Activated CD4-positive, alpha-beta T cell treated with anti-CD3 and anti-CD28 coated beads for 36 hours (primary cell): ENCODE measurements at regions not wholly inside any gene's neighbourhood (a gene's known extent, or its start where the extent isn't known, plus 50 kb on each side); places are given as distances from the start of the nearest gene placed in this dataset.

Experiments
- ATAC-seq: fragments of 200-7000 bp; cut with Tn5 transposase; one replicate; pipeline ENCODE4 v1.10.0; 2021; ENCODE audit warnings: mild to moderate bottlenecking, moderate library complexity
- CTCF ChIA-PET: fragments of 350-600 bp; sonication (Branson Sonifier 250); formaldehyde crosslinking; loops from one replicate; lab custom pipeline; 2021; ENCODE audit warnings: antibody characterized with exemption; lab: Charles Lee
- POLR2A ChIA-PET: fragments of 350-600 bp; sonication (Branson Sonifier 250); formaldehyde crosslinking; loops from one replicate; lab custom pipeline; 2021; ENCODE audit warnings: antibody characterized with exemption, inconsistent platforms; lab: Charles Lee
- DNase-seq: peaks from one replicate; pipeline ENCODE4 v3.0.0-alpha.2; 2020
- H3K27ac Mint-ChIP-seq: one replicate; pipeline ENCODE4 v1.8.0; 2021; ENCODE audit warnings: mixed read lengths
- H3K27me3 Mint-ChIP-seq: one replicate; pipeline ENCODE4 v1.8.0; 2021; ENCODE audit warnings: mixed read lengths
- H3K36me3 Mint-ChIP-seq: one replicate; pipeline ENCODE4 v1.8.0; 2021; ENCODE audit warnings: low read depth, mixed read lengths
- H3K4me1 Mint-ChIP-seq: one replicate; pipeline ENCODE4 v1.8.0; 2021; ENCODE audit warnings: mixed read lengths
- H3K4me3 Mint-ChIP-seq: one replicate; pipeline ENCODE4 v1.8.0; 2021; ENCODE audit warnings: mild to moderate bottlenecking, moderate library complexity, mixed read lengths
- H3K9me3 Mint-ChIP-seq: one replicate; pipeline ENCODE4 v1.8.0; 2021; ENCODE audit warnings: low read depth, mixed read lengths
- intact Hi-C, 2 experiments: fragments of 100-400 bp; cut with DNase I in 1 of 2; cut with micrococcal nuclease in 1 of 2; formaldehyde crosslinking; loops; one replicate each; pipeline versions ENCODE4 v1.14.2 to v1.15.1; 2022 to 2024; cut with DNase I, micrococcal nuclease

DNA sequence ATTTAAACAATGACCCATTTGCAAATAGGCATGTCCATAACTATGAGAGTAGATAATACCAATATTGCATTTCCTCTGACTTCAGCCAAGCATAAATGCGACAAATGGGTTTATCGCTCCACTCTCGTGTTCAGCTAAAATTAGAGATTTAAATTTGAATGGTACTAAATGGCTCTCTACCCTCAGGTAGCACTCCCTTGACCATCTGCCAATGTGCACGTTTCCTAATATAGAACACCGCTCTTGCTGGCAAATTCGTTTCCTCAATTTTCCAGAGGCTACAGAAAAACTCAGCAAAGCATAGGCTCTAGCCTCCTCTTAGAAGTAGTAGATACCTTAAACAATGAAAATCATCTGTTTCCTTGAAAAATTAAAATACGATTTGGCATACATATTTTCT is 251.6 kb downstream of the ADGRA3 start:
- CTCF ChIA-PET: no interaction called here
- intact Hi-C loops: no loop called here
- Mint-ChIP-seq H3K9me3 (peaks cover 6% of the 10 kb centered on the region), H3K27me3 (no peaks in the 10 kb centered on the region), H3K36me3 (no peaks in the 10 kb centered on the region), H3K4me3 (no peak overlapping the region), H3K4me1 (no peaks in the 10 kb centered on the region), H3K27ac (no peak overlapping the region)
- POLR2A ChIA-PET: no interaction called here
- DNase-seq: no peak
- ATAC-seq: no peak

DNA sequence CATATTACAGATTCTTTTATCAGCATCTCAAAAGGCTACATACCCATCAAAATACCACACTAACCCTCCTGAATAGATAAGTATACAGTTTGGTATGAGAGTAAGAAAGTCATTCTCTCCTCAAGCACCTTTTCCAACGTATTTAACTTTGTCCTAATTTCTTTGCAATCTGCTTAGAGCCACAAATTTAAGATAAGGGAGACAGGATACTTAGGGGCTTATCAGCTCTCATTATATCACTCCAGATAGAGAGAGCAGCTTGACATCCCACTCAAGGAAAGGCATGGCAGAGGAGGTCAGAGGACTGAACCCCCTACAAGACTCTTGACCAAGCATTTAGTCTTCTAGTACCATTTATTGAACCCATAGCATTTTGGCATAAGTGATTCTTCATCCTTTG is 262.4 kb downstream of the ADGRA3 start:
- Mint-ChIP-seq H3K4me1 (no peaks in the 10 kb centered on the region), H3K36me3 (no peaks in the 10 kb centered on the region), H3K9me3 (no peaks in the 10 kb centered on the region), H3K27ac (no peak overlapping the region), H3K27me3 (no peaks in the 10 kb centered on the region), H3K4me3 (no peak overlapping the region)
- ATAC-seq (no peak), DNase-seq (no peak)
- POLR2A ChIA-PET: no interaction called here
- CTCF ChIA-PET: no interaction called here
- intact Hi-C loops: no loop called here

DNA sequence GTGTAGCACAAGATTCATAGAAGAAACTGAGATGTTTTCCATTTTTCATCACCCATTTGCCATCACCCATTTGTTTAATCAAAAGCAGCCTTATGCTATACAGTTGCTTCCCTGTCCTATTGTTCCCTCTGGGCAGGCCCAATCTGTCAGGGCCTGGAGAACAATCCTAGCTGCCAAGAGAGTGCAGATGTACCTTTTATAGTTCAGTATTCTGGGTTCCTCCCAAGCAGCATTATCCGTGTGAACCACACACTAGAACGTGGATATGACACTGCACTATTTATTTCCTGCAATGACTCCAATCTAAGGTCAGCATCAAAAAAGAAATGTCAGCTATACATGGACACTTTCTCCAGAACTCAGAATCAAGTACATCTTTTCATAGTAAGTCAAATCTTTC is 269.0 kb downstream of the ADGRA3 start:
- ATAC-seq (no peak), DNase-seq (no peak)
- Mint-ChIP-seq H3K27ac (no peak overlapping the region), H3K9me3 (no peaks in the 10 kb centered on the region), H3K4me3 (no peak overlapping the region), H3K27me3 (no peaks in the 10 kb centered on the region), H3K36me3 (no peaks in the 10 kb centered on the region), H3K4me1 (no peaks in the 10 kb centered on the region)
- ChIA-PET POLR2A (no interaction called here), CTCF (no interaction called here)
- intact Hi-C loops: no loop called here

DNA sequence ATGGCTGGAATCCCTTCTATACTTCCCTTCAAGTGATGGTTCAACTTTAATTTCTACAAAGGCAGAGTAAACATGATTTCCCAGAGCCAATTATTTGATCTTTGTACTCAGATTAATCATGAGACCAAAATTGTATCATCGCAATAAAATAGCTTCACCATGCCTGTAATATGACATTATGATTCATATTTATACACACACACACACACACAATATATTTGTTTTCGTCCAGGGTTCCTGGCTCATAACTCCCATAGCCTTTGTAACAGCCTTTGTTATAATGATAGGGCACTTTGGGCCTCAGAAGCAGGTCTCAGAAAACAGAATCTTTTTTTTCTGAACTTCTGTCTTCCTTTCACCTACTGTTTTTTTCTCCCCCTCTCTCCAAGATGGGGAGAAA is 270.6 kb downstream of the ADGRA3 start:
- Mint-ChIP-seq H3K27me3 (no peaks in the 10 kb centered on the region), H3K4me3 (no peak overlapping the region), H3K36me3 (no peaks in the 10 kb centered on the region), H3K9me3 (no peaks in the 10 kb centered on the region), H3K27ac (no peak overlapping the region), H3K4me1 (no peaks in the 10 kb centered on the region)
- DNase-seq: no peak
- no peak for ATAC-seq
- intact Hi-C loops: no loop called here
- ChIA-PET POLR2A (no interaction called here), CTCF (no interaction called here)

GRCh38 chr4:22241415-22241814 is 274.5 kb downstream of the ADGRA3 start:
- Mint-ChIP-seq H3K27me3 (no peaks in the 10 kb centered on the region), H3K9me3 (no peaks in the 10 kb centered on the region), H3K4me3 (no peak overlapping the region), H3K27ac (no peak overlapping the region), H3K4me1 (no peaks in the 10 kb centered on the region), H3K36me3 (no peaks in the 10 kb centered on the region)
- ChIA-PET CTCF (no interaction called here), POLR2A (no interaction called here)
- DNase-seq: no peak
- intact Hi-C loops: no loop called here
- no peak for ATAC-seq

DNA sequence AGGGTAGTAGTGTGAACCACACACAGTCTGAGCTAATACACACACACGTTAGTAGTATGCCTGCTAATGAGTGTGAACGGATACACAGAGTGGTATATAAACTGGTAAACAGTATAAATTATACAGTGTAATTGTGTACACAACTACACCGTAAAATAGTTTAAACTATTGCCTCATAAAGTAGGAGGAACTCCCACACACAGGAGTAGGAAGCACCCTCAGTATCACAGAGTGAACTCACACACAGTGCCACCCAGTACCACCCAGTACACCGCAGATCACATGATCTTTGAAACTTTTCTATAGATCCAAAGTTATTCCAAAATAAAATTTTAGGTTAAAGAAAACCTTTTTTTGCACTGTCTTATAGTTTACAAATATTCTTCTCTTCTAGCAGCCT is 275.1 kb downstream of the ADGRA3 start:
- Mint-ChIP-seq H3K4me3 (no peak overlapping the region), H3K36me3 (no peaks in the 10 kb centered on the region), H3K9me3 (no peaks in the 10 kb centered on the region), H3K27me3 (no peaks in the 10 kb centered on the region), H3K27ac (no peak overlapping the region), H3K4me1 (no peaks in the 10 kb centered on the region)
- POLR2A ChIA-PET: no interaction called here
- CTCF ChIA-PET: no interaction called here
- intact Hi-C loops: no loop called here
- DNase-seq (no peak), ATAC-seq (no peak)

GRCh38 chr4:22238742-22239141 is 277.1 kb downstream of the ADGRA3 start:
- no peaks in the 10 kb centered on the region for H3K9me3 Mint-ChIP-seq
- DNase-seq (no peak), ATAC-seq (no peak)
- no peak overlapping the region for H3K4me3 Mint-ChIP-seq
- H3K4me1 Mint-ChIP-seq: no peaks in the 10 kb centered on the region
- H3K36me3 Mint-ChIP-seq: no peaks in the 10 kb centered on the region
- ChIA-PET CTCF (interaction anchor here (1.1 to 2.4 kb wide), 2 partner anchors 43 to 151 kb away, joined by 3 to 11 read pairs; no protein-coding TSS in a partner anchor), POLR2A (no interaction called here)
- intact Hi-C loops: loop anchor here (5.0 to 10.0 kb wide), 2 partner anchors 149 to 456 kb away; partner anchors contain the start of gene GBA3 (in 1 of the 2)
- H3K27ac Mint-ChIP-seq: no peak overlapping the region
- no peaks in the 10 kb centered on the region for H3K27me3 Mint-ChIP-seq

DNA sequence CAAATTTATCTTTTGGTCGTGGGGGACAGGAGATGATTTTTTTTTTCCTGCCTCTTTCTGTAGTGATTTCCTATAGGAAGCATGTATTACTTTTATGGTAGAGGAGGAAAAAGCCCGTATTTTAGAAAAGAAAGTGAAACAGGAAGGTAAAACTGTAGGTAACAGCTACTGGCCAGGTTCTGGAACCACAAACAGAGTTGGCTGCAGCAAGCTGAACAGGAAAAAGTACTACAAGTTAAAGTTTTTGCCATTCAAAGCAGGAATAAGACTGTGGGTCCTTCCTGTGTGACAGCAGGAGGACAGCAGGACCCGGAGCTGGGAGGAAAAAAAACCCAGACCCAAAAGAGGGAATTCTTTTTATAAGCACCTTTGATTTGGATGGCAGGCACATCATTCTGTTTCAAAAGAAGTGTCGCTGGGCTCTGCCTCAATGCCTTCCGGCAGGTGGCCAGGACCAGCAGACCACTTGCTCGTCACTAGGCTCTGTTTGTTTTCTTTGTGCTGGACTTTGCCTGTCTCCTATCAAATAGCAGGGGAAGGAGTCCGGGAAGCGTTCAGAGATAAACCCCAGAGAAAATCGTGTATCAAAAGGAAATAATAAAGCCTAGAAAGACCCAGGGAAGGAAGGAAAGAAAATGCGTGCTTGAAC is 277.9 kb downstream of the ADGRA3 start:
- H3K9me3 Mint-ChIP-seq: no peaks in the 10 kb centered on the region
- ATAC-seq: no peak
- ChIA-PET POLR2A (no interaction called here), CTCF (interaction anchor here (1.2 to 2.4 kb wide), 2 partner anchors 152 to 449 kb away, joined by 5 to 11 read pairs; no protein-coding TSS in a partner anchor)
- H3K4me1 Mint-ChIP-seq: no peaks in the 10 kb centered on the region
- H3K27me3 Mint-ChIP-seq: no peaks in the 10 kb centered on the region
- no peak overlapping the region for H3K4me3 Mint-ChIP-seq
- no peak overlapping the region for H3K27ac Mint-ChIP-seq
- no peak for DNase-seq
- intact Hi-C loops: loop anchor here (1.0 to 10.0 kb wide), 3 partner anchors 149 to 457 kb away; partner anchors contain the start of gene GBA3 (in 1 of the 2)
- H3K36me3 Mint-ChIP-seq: no peaks in the 10 kb centered on the region

- ChIA-PET CTCF (interaction anchor here (1.2 to 2.4 kb wide), 2 partner anchors 152 to 448 kb away, joined by 5 to 11 read pairs; no protein-coding TSS in a partner anchor), POLR2A (no interaction called here)
- no peak overlapping the region for H3K4me3 Mint-ChIP-seq
- no peaks in the 10 kb centered on the region for H3K27me3 Mint-ChIP-seq
- H3K36me3 Mint-ChIP-seq: no peaks in the 10 kb centered on the region
- no peaks in the 10 kb centered on the region for H3K4me1 Mint-ChIP-seq
- DNase-seq (peak; percentile 71), ATAC-seq (no peak)
- H3K27ac Mint-ChIP-seq: no peak overlapping the region
- H3K9me3 Mint-ChIP-seq: no peaks in the 10 kb centered on the region
- intact Hi-C loops: loop anchor here (1.0 to 10.0 kb wide), 3 partner anchors 150 to 458 kb away; partner anchors contain the start of gene GBA3 (in 1 of the 2)
Observed at GRCh38 chr4:22237155-22237751, 278.6 kb downstream of the ADGRA3 start.

DNA sequence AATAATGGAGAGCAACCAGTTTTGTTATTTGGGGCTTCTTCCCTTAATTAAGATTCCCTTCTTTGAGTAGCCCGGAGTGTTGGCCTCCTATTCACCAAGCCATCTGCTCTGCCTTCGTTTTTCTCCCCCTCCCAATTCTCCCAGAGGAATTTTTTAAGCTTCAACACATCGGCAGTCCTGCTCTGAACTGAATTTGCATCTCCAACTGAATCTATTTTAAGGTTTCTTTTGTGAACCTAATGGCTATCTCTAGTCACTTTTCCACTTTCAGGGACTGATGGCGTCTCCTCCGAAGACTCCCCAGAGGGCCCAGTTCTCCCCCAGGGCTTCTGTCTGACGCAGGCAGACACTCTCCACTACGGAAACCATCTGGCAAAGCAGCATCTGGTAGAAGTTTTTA is 280.2 kb downstream of the ADGRA3 start:
- ChIA-PET CTCF (interaction anchor here (0.7 kb wide), 1 partner anchor 45 kb away, joined by 3 read pairs; no protein-coding TSS in a partner anchor), POLR2A (no interaction called here)
- intact Hi-C loops: loop anchor here (5.0 to 10.0 kb wide), 2 partner anchors 152 to 459 kb away; partner anchors contain the start of gene GBA3 (in 1 of the 2)
- no peaks in the 10 kb centered on the region for H3K36me3 Mint-ChIP-seq
- no peaks in the 10 kb centered on the region for H3K27me3 Mint-ChIP-seq
- DNase-seq: no peak
- H3K4me3 Mint-ChIP-seq: no peak overlapping the region
- H3K9me3 Mint-ChIP-seq: no peaks in the 10 kb centered on the region
- H3K27ac Mint-ChIP-seq: no peak overlapping the region
- ATAC-seq: no peak
- H3K4me1 Mint-ChIP-seq: no peaks in the 10 kb centered on the region

DNA sequence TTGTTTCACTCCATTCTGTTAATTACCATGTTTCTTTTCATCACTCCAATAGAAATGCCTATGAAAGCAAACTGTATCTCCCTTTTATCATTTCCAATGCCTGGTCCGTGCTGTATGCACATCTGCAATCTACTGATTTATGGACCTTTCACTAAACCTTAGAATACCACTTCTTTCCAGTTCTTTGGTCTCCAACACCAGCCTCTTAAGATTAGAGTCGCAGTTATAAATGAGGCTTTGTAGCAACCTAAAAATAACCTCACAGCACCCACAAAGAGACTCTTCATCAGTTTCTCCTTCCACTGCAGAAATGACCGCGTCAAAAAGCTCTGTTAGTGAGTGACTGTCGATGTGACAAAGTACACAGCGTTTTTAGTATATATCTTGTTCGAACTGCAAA is 282.6 kb downstream of the ADGRA3 start:
- Mint-ChIP-seq H3K27ac (no peak overlapping the region), H3K36me3 (no peaks in the 10 kb centered on the region), H3K9me3 (no peaks in the 10 kb centered on the region), H3K27me3 (no peaks in the 10 kb centered on the region), H3K4me3 (no peak overlapping the region), H3K4me1 (no peaks in the 10 kb centered on the region)
- DNase-seq: no peak
- ChIA-PET CTCF (interaction anchor here (0.6 to 0.8 kb wide), 2 partner anchors 17 to 629 kb away, joined by 3 read pairs; no protein-coding TSS in a partner anchor), POLR2A (no interaction called here)
- no peak for ATAC-seq
- intact Hi-C loops: loop anchor here in 1 of 2 experiments (10.0 kb wide), 1 partner anchor 462 kb away; the partner anchor contains the start of gene GBA3

DNA sequence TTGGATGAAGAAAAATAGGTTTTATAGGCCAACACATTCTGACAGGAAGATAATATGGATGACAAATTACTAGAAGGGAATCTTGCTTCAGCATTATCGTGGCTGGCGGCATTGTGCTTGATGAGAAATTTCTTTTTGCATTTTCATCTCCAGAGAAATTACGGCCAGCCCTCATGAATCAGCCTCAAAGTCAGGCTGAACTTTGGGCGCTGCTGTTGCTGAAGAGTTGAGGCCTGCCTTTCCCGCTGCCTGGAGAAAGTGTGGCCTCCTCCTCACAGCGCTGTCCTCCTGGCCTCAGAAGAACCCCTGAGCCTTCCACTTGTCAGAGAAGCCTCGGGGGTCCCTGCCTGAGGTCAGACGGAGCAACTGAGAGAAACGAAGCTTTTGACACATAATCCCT is 272.4 kb upstream of the KCNIP4 start:
- intact Hi-C loops: no loop called here
- no peak overlapping the region for H3K4me3 Mint-ChIP-seq
- H3K27me3 Mint-ChIP-seq: no peaks in the 10 kb centered on the region
- no peak overlapping the region for H3K27ac Mint-ChIP-seq
- no peaks in the 10 kb centered on the region for H3K36me3 Mint-ChIP-seq
- DNase-seq (no peak), ATAC-seq (no peak)
- CTCF ChIA-PET: no interaction called here
- POLR2A ChIA-PET: no interaction called here
- H3K9me3 Mint-ChIP-seq: no peaks in the 10 kb centered on the region
- no peaks in the 10 kb centered on the region for H3K4me1 Mint-ChIP-seq
